HG03460 (cell line): ENCODE measurements at regions not wholly inside any gene's neighbourhood (a gene's known extent, or its start where the extent isn't known, plus 50 kb on each side); places are given as distances from the start of the nearest gene placed in this dataset.
"Not testable (repeated sequence)": the region's sequence is repeated elsewhere in the genome, so short reads cannot be mapped to it uniquely, and the experiment has no call there.

Experiments
- ATAC-seq: cut with Tn5 transposase; IDR thresholded peaks from one replicate; pipeline ENCODE4 v1.9.1; 2021; ENCODE audit not compliant: unreplicated experiment

GRCh38 chr11:96694338-96694737, 304.5 kb downstream of the JRKL start:
- ATAC-seq: no peak

- no peak for ATAC-seq
Observed at GRCh38 chr11:96696731-96697130, 306.9 kb downstream of the JRKL start.

- ATAC-seq: no peak
Observed at GRCh38 chr11:96697466-96697865, 307.7 kb downstream of the JRKL start.

GRCh38 chr11:96704847-96705246, 315.0 kb downstream of the JRKL start:
- ATAC-seq: no peak

- no peak for ATAC-seq
Observed at GRCh38 chr11:96706761-96707160, 316.9 kb downstream of the JRKL start.

- no peak for ATAC-seq
Observed at GRCh38 chr11:96707273-96707672, 317.5 kb downstream of the JRKL start.

- ATAC-seq: no peak
Observed at GRCh38 chr11:96708219-96708878, 318.5 kb downstream of the JRKL start.

GRCh38 chr11:96713301-96713700, 323.5 kb downstream of the JRKL start:
- ATAC-seq: no peak

- ATAC-seq: no peak
Observed at GRCh38 chr11:96714689-96715088, 324.9 kb downstream of the JRKL start.

- ATAC-seq: no peak
Observed at GRCh38 chr11:96715208-96715607, 325.4 kb downstream of the JRKL start.

- ATAC-seq: no peak
Observed at GRCh38 chr11:96736601-96737000, 346.8 kb downstream of the JRKL start.

- no peak for ATAC-seq
Observed at GRCh38 chr11:96738311-96738710, 348.5 kb downstream of the JRKL start.

GRCh38 chr11:96741068-96741467, 351.3 kb downstream of the JRKL start:
- ATAC-seq: no peak

GRCh38 chr11:96744697-96745096, 354.9 kb downstream of the JRKL start:
- ATAC-seq: no peak

GRCh38 chr11:96748639-96749370, 359.0 kb downstream of the JRKL start:
- no peak for ATAC-seq

- ATAC-seq: not testable (repeated sequence)
Observed at GRCh38 chr11:96751807-96752206, 362.0 kb downstream of the JRKL start.

GRCh38 chr11:96752221-96752620, 362.4 kb downstream of the JRKL start:
- ATAC-seq: no peak

GRCh38 chr11:96753997-96754396, 364.2 kb downstream of the JRKL start:
- no peak for ATAC-seq

GRCh38 chr11:96755209-96755608, 365.4 kb downstream of the JRKL start:
- ATAC-seq: no peak

- no peak for ATAC-seq
Observed at GRCh38 chr11:96755752-96756151, 365.9 kb downstream of the JRKL start.

- no peak for ATAC-seq
Observed at GRCh38 chr11:96758957-96759356, 369.1 kb downstream of the JRKL start.

GRCh38 chr11:96760306-96760705, 370.5 kb downstream of the JRKL start:
- no peak for ATAC-seq

GRCh38 chr11:96760815-96761214, 371.0 kb downstream of the JRKL start:
- ATAC-seq: no peak
